GM19328 (cell line): ENCODE measurements at regions not wholly inside any gene's neighbourhood (a gene's known extent, or its start where the extent isn't known, plus 50 kb on each side); places are given as distances from the start of the nearest gene placed in this dataset.
"Not testable (repeated sequence)": the region's sequence is repeated elsewhere in the genome, so short reads cannot be mapped to it uniquely, and the experiment has no call there.

Experiments used
- ATAC-seq: cut with Tn5 transposase; IDR thresholded peaks from one replicate; pipeline ENCODE4 v1.9.1; 2021; ENCODE audit warnings: mild to moderate bottlenecking, moderate library complexity; ENCODE audit not compliant: unreplicated experiment

DNA sequence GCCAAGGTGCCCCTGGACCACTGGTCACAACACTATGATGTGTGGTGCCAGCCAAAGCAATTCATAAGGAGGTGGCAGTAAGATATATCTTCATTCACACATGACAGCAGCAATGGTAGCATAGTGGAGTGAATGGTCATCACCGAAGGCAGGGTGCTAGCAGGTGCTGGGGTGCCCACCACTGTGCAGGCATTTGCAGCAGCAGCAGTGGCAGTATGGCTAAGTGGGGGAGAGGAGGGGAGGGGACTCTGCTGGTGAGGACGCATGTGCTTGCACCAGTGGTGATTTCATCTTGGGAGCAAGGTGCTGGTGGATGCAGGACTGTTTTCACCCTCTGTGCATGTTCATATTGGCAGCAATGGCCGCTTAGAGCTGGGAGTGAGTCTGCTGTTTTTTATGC, 419.1 kb upstream of the KLHL4 start:
- no peak for ATAC-seq

DNA sequence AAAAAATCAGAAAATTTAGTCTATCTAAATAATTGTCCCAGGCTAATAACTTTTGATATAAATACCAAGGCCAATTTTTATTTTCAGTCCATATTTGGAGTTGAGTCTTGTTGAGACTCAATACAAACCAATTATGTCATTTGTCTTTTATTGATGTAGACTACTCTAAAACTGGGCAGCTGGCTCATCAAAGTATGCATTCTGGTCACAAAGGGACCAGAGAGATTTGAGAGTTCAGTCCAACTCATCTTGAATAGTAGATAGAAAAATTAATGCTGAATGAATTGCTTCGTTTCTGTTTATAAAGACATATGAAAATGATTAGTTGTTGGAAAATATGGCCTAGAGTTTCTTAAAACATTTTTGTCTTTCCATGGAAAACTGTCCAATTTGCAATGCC, 412.5 kb upstream of the KLHL4 start:
- no peak for ATAC-seq

DNA sequence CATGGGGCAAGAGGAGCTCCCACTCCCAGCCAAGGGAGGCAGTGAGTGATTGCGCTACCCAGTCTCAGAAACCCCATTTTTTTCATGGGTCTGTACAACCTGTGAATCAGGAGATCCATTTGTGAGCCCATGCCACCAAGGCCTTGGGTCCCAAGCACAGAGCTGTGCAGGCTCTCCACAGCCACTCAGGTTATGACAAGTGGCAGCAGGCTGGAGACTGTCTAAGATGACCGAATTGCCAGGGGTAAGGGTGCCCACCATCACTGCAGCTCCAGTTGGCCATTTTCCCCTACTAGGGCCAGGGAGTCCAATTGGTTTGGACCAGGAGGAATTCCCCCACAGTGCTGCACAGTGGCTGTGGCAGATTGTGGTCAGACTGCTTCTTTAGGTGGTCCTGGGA, 407.5 kb upstream of the KLHL4 start:
- no peak for ATAC-seq

DNA sequence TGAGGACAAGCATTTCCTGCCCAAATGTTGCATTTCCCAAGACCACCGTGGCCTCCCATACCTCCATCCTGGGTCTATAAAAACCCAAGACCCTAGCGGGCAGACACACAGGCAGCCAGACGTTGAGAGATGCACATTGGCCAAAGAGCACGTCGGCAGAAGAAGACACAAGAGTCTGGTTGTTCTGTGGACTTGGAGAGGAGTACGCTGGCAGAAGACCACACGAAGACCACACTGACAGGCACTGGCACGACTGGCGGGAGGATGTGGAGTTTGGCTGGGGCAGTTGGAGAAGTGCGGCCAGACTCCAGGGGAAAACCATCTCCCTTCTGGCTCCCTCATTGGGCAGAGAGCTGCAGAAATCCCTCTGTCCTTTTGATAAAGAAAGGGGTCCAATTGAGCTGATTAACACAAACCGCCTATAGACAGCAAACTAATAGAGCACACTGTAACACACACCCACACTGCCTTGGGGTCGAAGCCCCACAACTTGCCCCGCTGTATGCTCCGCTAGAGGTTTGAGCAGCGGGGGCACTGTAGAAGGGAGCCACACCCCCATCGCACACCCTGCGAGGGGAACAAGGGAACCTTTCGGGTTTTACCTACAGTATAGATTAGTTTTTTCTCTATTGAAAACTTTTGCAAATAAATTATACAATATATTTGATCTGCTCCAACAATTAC, 376.7 kb upstream of the KLHL4 start:
- no peak for ATAC-seq

DNA sequence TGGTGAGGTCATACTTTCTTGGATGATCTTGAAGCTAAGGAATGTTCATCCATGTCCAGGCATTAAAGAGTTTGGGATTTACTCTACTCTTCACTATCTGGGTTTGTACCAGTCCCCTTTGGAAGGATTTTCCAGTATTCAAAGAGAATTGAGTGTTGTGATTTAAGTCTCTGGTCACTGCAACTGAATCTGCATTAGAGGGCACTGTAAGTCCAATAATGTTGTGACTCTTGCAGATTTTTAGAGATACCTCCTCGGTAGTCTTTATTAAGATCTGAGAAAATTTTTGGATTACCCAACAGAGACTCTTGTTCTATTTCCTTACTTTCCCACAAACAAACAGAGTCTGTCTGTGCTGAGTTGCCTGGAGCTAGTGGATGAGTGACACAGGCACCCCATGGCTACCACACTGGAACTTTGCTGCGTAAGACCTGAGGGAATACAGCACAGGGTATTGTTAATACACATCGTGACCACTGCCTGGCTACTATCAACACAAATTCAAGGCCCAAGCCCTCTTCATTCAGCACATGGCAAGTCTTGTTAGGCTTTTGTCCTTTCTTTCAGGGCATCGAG, 357.1 kb upstream of the KLHL4 start:
- no peak for ATAC-seq

DNA sequence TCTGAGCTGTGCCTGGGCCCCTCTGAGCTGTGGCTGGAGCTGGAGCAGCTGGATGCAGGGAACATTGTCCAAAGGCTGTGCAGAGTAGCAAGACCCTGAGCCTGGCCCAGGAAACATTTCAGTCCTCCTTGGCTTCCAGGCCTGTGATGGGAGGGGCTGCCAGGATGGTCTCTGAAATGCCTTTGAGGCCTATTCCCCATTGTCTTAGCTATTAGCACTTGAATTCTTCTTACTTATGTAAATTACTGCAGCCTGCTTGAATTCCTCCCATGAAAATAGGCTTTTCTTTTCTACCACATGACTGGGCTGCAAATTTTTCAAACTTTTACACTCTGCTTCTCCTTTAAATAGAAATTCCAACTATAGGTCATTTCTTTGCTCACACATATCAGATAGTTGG, 349.8 kb upstream of the KLHL4 start:
- no peak for ATAC-seq

DNA sequence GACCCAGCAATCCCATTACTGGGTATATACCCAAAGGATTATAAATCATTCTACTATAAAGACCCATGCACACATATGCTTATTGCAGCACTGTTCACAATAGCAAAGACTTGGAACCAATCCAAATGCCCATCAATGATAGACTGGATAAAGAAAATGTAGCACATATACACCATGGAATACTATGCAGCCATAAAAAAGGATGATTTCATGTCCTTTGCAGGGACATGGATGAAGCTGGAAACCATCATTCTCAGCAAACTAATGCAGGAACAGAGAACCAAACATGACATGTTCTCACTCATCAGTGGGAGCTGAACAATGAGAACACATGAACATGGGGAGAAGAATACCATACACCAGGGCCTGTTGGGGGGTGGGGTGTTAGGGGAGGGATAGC, 339.6 kb upstream of the KLHL4 start:
- ATAC-seq, result not testable (repeated sequence)
